Esophagus mucosa (tissue), 1 donor: ENCODE measurements at regions not wholly inside any gene's neighbourhood (a gene's known extent, or its start where the extent isn't known, plus 50 kb on each side); places are given as distances from the start of the nearest gene placed in this dataset.
"Not testable (repeated sequence)": the region's sequence is repeated elsewhere in the genome, so short reads cannot be mapped to it uniquely, and the experiment has no call there.

Experiments used
- ATAC-seq: fragments of 200-7000 bp; cut with Tn5 transposase; one replicate; pipeline ENCODE4 v1.9.1; 2020
- donor health status: DM: yes; HTN: yes; CAD: no.

DNA sequence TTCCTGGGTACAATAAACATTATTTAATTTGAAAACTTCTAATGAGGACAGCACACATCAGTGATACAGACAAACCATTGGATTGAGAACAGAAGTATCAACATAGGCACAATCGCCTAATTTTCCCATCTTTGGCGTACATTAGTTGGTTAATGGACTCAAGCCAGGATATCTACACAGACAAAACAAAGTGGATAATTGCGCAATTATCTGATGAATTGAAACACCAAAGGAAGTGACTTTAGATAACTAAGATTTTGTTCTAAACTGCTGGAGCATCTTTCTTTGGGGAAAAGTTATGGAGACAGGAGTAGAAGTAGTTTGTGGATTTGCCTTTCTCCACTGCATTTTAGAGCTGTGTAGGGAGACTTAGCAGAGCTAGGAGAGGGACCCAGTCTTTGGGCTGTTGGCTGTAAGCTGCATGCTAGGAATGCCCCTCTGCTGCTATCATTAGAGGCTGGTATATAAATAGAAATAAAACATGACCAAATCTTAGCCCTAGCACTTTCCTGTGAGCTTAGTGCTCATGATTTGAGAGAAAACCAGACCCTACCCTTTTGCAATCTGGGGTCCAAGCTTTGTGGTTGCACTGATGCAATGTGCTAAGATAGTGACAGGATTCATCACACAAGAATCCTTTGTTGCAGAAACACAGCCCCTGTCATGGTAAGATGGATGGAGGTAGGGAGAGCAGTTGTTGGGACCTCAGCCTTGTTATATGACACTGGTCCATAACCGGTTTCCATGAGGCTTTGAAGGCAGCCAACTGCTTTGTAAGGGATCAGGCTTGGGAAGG is 264.5 kb upstream of the PIK3C3 start:
- no peak for ATAC-seq

DNA sequence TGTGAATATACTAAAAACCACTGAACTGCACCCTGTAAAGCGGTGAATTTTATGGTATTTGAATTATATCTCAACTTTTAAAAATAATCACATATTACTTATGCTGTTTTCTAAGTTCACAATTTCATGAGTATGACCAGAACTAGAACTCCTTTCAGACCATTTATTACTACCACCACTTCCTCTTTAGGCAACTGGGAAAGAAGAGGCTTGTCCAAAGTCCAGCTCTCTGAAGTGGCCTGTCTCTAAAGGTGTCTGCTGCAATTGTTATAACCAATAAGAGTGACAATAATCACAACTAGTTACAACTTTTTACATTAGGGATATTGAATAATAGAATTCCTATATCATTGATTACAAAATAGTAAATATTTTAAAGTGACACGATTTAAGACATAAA is 267.9 kb upstream of the PIK3C3 start:
- ATAC-seq: no peak

DNA sequence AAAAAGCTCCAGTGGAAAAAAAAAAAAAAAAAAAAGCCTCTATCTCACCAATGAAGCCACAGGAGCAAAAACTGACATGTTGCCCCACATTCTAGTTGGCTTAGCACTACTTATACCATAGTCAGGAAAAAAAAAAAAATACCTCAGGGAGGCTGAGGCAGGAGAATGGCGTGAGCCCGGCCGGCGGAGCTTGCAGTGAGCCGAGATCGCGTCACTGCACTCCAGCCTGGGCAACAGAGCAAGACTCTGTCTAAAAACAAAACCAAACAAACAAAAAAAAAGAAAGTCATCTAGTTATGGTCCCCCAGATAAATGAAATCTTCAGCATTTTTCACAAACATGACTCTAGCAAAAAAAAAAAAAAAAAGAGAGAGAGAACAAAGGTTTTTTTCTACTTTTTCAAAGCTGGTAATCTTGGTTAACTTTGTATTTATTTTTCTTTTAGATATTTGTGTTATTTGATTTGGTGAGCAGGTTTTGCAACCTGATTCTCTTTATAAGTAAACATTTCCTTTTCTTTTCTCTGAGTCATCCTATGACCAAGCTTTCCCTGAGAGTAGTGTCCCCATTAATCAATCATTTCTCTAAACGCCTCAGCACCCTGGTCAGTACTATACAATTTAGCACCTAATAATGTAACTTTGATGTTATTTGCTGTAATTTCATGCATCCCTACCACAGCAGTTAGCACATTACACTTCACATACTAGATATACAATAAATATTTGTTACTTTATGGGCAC is 273.7 kb upstream of the PIK3C3 start:
- no peak for ATAC-seq

DNA sequence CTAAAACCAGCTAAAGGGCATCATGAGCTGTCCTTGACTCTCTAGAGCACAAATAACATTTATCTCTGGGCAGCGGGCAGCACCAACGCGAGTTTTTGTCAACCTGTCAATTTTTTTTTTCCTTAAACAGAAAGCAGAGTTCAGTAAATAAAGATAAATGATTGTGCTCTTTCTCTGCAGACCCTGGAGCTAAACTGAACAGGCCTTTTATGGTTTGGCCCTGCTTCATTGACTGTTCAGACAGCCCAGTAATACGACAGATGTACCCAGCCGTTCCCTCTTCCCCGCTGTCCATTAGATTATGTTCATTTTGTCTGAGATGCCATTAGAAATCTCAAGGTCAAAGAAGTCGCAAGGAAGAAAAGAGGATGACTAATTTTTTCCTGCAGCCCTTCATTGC is 280.5 kb upstream of the PIK3C3 start:
- no peak for ATAC-seq

DNA sequence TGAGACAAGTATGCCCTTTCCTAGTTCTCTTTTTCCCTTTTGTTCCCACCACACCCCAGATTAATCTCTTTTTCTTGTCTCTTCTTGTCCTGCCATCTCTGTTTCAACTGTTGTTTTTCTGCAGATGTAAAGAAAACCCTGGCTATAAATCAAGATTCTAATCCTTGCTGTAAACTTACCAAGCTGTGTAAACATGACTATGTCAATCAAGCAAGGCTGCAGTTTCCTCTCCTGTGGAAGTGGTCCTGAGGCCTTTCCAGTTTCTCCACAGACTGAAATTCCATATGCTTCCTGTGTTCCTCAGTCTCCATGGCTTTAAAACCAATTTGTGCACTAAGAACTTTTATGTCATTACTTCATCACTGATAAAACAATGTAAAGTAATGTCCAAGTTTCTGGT is 288.8 kb upstream of the PIK3C3 start:
- ATAC-seq: no peak

DNA sequence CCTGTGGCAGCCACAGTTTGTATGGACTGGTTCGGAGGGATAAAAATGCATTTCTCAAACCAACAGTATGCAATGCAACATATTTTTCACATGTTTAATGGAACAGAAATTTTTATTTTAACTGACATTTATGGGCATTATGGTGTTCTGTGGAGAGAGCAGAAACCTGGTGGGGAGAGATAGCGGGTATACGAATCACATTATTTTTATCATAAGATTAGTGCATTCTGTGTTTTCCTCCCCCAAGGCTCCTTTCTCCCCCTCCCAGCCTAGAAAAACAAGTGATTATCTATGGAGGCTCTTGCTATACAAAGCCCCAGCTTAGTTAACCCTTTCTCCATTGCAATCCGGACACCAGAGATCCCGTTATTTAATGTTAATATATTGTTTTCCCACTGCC is 289.8 kb upstream of the PIK3C3 start:
- ATAC-seq: no peak

DNA sequence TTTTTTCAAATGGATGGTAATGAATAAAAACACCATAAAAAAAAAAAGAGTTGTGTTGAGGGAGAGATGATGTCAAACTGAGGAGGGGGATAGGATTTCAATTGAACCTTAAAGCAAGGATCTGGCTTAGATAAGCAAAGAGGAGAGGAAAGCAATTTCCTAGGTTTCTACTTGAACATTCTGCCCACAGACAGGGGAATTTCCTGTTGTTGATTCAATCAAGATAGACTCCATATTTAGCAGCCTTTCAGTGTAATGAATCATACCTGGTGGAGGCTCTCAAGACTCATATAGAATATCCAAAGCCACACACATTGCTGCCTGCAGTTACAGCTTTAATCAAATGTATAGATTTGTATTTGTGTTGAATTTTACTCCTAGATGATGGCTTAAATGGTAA is 294.4 kb upstream of the PIK3C3 start:
- no peak for ATAC-seq

DNA sequence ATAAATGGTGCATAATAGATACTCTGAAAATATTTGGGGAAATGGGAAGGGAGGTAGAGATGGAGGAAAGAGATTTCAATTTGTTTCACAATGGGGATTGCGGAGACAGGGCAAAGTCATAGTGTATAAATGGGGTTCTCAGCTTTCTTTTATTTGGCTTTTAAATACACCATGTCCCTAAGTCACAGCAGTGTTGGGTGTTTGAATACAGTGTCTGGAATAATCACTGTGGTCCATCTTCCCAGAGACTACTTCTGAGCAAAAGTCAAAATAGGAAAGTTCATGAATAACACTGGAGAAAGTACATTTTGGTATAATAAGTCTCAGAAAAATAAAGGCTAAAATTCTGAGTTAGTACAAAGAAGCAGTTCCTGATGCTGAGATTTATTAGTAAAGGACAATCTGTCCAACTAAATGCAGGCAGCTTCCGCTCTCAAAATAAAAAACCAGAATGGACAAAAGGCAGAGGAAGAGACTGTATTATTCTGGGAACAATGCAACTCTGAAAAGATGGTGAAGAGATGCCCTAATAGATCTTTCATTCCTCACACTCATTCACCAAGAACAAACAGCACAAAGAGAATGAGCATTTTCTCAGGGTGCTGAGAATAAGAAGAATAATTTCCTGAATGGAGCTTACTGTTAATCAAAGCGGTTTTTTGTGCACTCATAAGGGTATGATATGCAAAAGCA is 295.4 kb upstream of the PIK3C3 start:
- ATAC-seq: no peak

DNA sequence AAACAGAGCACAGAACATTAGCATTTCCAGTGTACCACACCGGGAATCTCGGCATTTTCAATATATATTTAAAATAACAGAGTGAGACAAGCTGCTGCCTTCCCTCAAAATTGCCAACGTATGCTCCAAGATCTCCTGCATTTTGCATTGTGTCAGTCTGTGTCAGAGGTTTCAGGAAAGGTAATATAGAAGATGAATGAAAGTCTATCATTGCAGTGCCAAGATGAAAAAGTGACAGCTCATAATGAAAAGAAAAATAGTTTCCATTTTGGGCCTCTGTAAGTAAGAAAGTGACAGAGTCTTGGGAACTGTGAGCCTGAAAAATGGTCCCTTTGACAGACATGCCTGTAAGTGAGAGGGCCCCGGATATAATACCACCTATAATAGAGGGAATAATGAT is 297.8 kb upstream of the PIK3C3 start:
- no peak for ATAC-seq

DNA sequence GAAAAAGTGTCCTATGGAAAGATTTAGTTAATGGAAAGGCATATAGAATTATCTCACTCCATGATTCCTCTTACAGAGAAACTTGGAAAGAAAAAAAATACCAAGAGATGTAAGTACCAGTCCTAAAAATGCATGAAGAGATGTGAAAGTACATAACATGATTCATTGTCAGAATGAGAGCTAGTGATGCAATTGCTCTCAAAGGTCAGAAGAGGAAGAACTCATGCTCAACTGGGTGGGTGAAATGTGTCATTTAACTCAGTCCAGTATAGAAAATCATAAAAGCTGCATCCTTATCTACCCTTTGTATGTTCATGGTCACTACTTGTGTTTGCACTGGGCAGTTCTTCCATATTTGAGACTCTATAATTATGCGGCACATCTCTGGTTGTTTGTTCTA is 300.0 kb upstream of the PIK3C3 start:
- no peak for ATAC-seq

DNA sequence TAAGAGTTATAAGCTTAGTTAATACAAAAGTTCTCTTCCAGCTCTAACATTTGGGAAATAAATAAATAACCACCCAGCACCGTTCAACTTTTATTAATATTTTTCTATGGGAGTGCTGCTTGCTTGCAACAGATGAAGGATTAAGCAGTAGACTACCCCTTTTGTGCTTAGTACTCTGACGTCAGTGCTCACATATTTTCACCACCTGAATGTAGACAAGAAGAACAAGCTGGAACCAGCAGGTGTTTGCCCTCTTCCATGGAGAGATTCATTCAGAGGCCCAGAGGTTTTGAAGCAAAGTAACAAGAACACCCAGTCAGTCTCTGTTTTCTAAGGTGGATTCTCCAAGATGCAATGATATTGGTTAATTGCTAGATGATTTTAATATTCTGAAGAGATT is 307.1 kb upstream of the PIK3C3 start:
- ATAC-seq: peak; percentile 37

DNA sequence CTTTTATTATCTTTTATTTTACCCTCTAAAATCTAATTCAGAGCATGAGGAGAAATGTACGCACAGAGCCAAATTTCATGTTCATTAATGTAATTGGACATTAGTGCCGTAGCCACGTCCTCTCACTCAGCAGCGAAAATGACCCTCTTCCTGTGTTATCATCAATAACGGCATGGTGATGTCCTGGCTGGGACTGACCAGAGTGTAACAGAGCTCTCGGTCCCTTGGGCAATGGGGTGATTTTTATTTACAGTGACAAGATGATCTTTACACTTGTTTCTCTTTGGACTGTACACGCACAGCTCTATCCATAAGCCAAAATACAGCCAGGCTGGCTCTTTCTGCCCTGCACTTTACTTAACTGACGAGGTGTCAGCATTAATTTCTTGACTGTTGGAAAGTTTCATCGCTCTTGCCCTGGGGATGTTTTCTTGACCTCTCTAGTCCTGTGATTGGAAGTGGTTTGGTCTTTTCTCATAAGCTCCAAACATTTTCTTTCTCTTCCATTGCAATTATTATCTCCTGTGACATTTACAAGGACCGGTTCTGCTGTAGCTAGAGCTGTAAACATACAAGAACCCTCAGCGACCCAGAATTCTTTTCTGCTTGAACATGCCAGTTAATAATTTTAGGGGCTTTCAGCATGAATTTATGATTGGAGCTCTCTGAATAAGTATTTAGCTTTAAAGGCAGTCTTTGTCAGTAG is 308.0 kb upstream of the PIK3C3 start:
- ATAC-seq: no peak

DNA sequence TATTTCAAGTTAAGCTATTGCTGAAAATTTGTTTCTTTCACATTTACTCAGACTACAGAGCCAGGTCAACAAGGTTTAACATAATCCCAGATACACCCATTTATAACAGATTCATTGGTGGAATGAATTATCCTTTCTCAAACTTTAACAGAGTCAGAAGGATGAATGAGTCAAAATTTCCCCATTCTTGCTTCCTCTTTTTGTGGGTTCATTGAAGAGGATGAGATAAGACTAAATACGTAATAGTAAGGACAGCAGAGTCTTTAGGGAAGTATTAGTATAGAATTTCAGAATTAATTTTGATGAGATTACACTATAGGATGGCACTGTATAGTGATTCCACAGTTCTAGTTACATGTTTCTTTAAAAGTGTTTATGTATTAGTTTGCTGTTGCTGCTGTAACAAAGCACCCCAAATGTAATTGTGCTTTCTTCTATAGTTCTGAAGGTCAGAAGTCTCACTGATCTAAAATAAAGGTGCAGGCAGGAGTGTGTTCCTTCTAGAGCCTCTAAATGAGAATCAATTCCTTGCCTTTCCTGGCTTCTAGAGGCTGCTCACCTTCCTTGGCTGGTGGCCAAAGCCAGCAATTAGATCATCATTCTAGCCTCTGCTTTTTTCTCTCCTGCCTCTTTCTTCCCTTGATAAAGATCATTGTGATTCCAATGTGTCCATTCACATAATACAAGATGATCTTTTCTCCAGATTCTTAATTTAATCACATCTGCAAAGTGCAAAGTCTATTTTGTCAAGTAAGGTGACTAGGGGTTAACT is 309.3 kb upstream of the PIK3C3 start:
- no peak for ATAC-seq

DNA sequence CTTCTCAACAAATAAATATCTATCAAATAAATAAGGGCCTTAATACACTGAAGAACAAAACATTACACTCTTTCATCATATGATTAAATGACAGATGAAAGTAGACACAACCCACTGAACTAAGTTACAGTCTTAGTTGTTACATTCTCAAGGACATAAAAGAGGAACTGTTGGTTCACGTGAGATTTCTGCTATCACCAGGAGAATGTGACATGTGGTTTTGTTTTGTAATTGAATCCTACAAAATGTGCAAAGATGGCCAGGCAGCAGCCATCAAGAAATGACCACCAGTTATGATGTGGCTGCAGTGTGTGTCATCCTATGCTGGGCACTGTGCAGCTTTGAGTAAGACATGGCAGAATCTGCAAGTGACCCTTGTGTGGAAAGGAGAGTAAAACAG is 310.6 kb upstream of the PIK3C3 start:
- ATAC-seq: no peak

DNA sequence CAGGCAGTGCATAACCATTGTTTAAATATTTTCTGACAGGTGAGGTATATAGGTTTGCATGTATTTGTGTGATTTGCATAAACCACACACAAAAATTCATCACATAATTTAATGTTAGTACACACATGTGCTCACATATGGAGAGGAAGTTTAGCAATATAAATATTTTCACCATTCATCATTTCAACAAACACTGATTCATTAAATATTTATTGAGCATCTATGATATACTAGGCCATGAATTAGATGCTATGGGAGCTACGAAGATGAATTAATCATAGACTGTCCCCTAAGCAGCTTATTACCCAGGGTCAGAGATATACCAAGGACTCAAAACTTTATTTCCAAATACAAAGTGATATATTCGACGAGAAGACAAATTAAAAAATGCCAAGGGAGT is 311.6 kb upstream of the PIK3C3 start:
- no peak for ATAC-seq

DNA sequence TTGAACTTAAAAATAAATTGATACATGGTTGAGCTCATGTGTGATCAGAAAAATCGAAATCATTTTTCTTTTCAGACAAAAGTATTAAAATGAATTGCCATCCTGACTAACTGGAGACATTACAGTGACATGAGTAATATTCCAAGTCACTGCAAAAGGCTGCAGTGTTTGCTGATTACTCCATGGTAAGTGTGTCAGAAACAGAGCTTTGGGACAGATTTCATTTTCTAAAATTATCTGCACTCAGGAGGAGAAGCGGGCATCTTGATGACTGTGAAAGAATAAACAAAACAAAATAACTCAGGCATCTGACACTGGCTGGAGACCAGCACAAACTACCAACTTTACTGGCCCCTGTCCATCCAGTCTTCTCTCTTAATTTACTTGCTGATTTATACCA is 312.3 kb upstream of the PIK3C3 start:
- no peak for ATAC-seq

DNA sequence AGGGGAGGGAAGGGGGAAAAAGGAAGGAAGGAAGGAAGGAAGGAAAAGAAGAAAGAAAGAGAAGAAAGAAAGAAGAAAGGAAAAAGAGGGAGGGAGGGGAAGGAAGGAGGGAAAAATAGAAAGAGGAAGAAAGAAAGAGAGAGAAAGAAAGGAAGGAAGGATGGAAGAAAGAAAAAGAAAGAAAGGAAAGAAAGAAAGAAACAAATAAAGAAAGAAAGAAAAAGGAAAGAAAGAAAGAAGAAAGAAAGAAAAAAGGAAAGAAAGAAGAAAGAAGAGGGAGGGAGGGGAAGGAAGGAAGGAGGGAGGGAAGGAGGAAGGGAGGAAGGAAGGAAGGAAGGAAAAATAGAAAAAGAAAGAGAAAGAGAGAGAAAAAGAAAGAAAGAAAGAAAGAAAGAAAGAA is 315.8 kb upstream of the PIK3C3 start:
- ATAC-seq: no peak

DNA sequence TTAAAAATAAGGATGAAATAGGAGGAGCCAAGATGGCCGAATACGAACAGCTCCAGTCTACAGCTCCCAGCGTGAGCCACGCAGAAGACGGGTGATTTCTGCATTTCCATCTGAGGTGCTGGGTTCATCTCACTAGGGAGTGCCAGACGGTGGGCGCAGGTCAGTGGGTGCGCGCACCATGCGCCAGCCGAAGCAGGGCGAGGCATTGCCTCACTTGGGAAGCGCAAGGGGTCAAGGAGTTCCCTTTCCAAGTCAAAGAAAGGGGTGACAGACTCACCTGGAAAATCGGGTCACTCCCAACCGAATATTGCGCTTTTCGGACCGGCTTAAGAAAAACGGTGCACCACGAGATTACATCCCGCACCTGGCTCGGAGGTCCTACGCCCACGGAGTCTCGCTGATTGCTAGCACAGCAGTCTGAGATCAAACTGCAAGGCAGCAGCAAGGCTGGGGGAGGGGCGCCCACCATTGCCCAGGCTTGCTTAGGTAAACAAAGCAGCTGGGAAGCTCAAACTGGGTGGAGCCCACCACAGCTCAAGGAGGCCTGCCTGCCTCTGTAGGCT is 323.2 kb upstream of the PIK3C3 start:
- ATAC-seq: not testable (repeated sequence)

DNA sequence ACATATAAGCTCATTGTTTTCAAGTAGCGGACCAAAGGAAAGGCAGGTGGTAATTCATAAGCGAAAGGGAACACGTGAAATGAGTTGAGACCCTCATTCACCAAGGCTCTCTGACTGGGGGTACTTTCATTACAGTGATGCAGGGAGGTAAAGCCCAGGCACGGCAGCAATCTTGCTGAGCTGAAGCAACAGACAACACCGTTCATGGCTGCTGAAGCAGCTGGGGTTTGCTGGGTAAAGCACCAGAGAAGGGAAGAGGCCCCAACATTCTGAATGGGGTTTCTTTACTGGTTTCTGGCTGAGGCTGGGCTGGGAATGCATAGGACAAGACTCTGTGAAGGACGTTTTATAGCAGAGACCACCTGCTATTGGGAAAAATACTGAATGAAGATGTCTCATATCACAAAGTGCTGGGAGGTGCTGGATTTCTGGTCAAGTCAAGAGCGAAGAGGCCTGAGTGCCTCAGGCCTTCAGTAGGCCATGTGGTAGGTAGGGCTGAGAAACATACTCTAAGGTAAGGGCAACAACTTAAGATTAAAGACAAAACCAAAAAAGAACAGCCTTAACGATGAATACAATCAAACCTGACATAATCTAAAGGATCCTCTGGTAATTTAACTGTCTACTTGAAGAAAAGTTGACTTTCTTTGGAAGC is 324.7 kb upstream of the PIK3C3 start:
- ATAC-seq: no peak

DNA sequence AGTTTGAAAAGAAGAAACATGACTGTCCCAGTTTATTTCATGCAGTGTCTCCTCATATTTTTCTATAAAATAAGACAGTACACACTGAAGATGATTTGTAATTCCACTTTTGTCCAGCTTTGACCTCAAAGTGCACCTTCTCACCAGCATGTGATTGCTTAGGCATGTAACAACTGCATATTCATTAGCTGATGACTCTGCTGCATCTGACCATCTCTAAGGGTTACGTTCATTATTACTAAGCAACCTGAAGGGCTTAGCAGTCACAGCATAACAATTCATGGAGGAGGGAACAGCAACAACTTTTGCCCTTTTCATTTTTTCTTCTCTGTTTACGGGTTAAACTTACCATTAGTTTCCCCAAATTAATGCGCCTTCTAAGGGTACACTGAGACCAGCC is 330.6 kb upstream of the PIK3C3 start:
- no peak for ATAC-seq

DNA sequence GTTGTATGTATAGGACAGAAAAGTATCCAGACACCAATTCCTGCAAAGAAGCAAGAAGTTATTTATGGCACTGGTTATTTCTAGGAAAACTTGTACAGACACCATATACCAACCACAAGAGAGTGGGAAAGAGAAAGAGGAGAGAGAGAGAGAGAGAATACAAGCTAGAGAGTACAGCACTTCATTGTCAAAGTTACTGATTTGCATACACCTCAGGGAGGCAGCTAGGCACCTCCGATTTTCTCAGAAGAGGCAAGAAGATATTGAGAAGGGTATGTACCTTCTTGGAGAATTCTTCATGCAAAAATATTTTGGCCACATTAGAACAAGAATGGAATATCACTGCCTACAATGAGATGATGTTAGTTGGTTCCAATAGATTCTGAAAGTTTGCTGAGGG is 333.9 kb upstream of the PIK3C3 start:
- ATAC-seq: no peak
